Putamen (tissue), 1 donor: ENCODE measurements at regions not wholly inside any gene's neighbourhood (a gene's known extent, or its start where the extent isn't known, plus 50 kb on each side); places are given as distances from the start of the nearest gene placed in this dataset.
A peak's percentile ranks its signal among the peaks of the same experiment; 100 is the strongest.

Experiments used
- DNase-seq: peaks from one replicate; pipeline ENCODE4 v3.0.0-alpha.2; 2016; ENCODE audit warnings: low spot score

- no peak for DNase-seq
These were observed 2362.2 kb upstream of the AGA start for GRCh38 chr4:179804440-179804839.

GRCh38 chr4:179817317-179817716 lies 2375.1 kb upstream of the AGA start:
- no peak for DNase-seq

- no peak for DNase-seq
These were observed 2381.1 kb upstream of the AGA start for GRCh38 chr4:179823342-179823741.

- no peak for DNase-seq
These were observed 2389.0 kb upstream of the AGA start for GRCh38 chr4:179831274-179831673.

GRCh38 chr4:179836179-179837075 lies 2394.2 kb upstream of the AGA start:
- DNase-seq: no peak

- DNase-seq: no peak
These were observed 2399.8 kb upstream of the TENM3 start for GRCh38 chr4:179843370-179843769.

- DNase-seq: no peak
These were observed 2387.7 kb upstream of the TENM3 start for GRCh38 chr4:179855469-179855868.

GRCh38 chr4:179858221-179858620 lies 2385.0 kb upstream of the TENM3 start:
- peak; percentile 66 for DNase-seq

- peak; percentile 22 for DNase-seq
These were observed 2375.8 kb upstream of the TENM3 start for GRCh38 chr4:179867300-179867878.

GRCh38 chr4:179871726-179872125 lies 2371.5 kb upstream of the TENM3 start:
- DNase-seq: no peak

- DNase-seq: peak; percentile 4
These were observed 2370.4 kb upstream of the TENM3 start for GRCh38 chr4:179872755-179873154.

GRCh38 chr4:179880756-179881155 lies 2362.4 kb upstream of the TENM3 start:
- no peak for DNase-seq

GRCh38 chr4:179894066-179894778 lies 2349.0 kb upstream of the TENM3 start:
- no peak for DNase-seq

- no peak for DNase-seq
These were observed 2323.6 kb upstream of the TENM3 start for GRCh38 chr4:179919587-179919986.

- no peak for DNase-seq
These were observed 2315.7 kb upstream of the TENM3 start for GRCh38 chr4:179927473-179927872.

- DNase-seq: no peak
These were observed 2301.3 kb upstream of the TENM3 start for GRCh38 chr4:179941911-179942310.

- DNase-seq: no peak
These were observed 2266.4 kb upstream of the TENM3 start for GRCh38 chr4:179976777-179977176.

GRCh38 chr4:179977378-179977777 lies 2265.8 kb upstream of the TENM3 start:
- no peak for DNase-seq

GRCh38 chr4:179981161-179981560 lies 2262.0 kb upstream of the TENM3 start:
- DNase-seq: no peak

GRCh38 chr4:179989975-179990374 lies 2253.2 kb upstream of the TENM3 start:
- no peak for DNase-seq

GRCh38 chr4:180009316-180009715 lies 2233.9 kb upstream of the TENM3 start:
- no peak for DNase-seq

- DNase-seq: peak; percentile 6
These were observed 2214.5 kb upstream of the TENM3 start for GRCh38 chr4:180028682-180029081.

GRCh38 chr4:180031330-180031729 lies 2211.9 kb upstream of the TENM3 start:
- no peak for DNase-seq
